T1000 (cell line): ENCODE measurements at regions not wholly inside any gene's neighbourhood (a gene's known extent, or its start where the extent isn't known, plus 50 kb on each side); places are given as distances from the start of the nearest gene placed in this dataset.
"Not testable (repeated sequence)": the region's sequence is repeated elsewhere in the genome, so short reads cannot be mapped to it uniquely, and the experiment has no call there.

Experiments
- DNase-seq: peaks from one replicate; lab custom pipeline; 2025; ENCODE audit warnings: mixed read lengths; lab: John Stamatoyannopoulos, UW

- no peak for DNase-seq
Observed at GRCh38 chr1:241447031-241447644, 72.4 kb downstream of the FH start.

- DNase-seq = no peak
Observed at GRCh38 chr1:241444836-241445235, 74.7 kb downstream of the FH start.

- DNase-seq = no peak
Observed at GRCh38 chr1:241443561-241443960, 76.0 kb downstream of the FH start.

GRCh38 chr1:241442686-241443085 lies 76.9 kb downstream of the FH start:
- no peak for DNase-seq

GRCh38 chr1:241440904-241441303 lies 78.7 kb downstream of the FH start:
- no peak for DNase-seq

- DNase-seq = not testable (repeated sequence)
Observed at GRCh38 chr1:241438686-241439085, 80.9 kb downstream of the FH start.

- no peak for DNase-seq
Observed at GRCh38 chr1:241432241-241432640, 75.2 kb upstream of the RGS7 start.

GRCh38 chr1:241425091-241425490 lies 68.1 kb upstream of the RGS7 start:
- not testable (repeated sequence) for DNase-seq

- no peak for DNase-seq
Observed at GRCh38 chr1:241424480-241424971, 67.5 kb upstream of the RGS7 start.

GRCh38 chr1:241423541-241424479 lies 66.8 kb upstream of the RGS7 start:
- peak; percentile 40 for DNase-seq

- no peak for DNase-seq
Observed at GRCh38 chr1:241422470-241422869, 65.5 kb upstream of the RGS7 start.

- no peak for DNase-seq
Observed at GRCh38 chr1:241419986-241420385, 63.0 kb upstream of the RGS7 start.

- no peak for DNase-seq
Observed at GRCh38 chr1:241417258-241417657, 60.3 kb upstream of the RGS7 start.

- DNase-seq = no peak
Observed at GRCh38 chr1:241413974-241414373, 57.0 kb upstream of the RGS7 start.

GRCh38 chr1:241413386-241413785 lies 56.4 kb upstream of the RGS7 start:
- DNase-seq = peak; percentile 38

GRCh38 chr1:241412646-241413045 lies 55.6 kb upstream of the RGS7 start:
- DNase-seq = no peak

GRCh38 chr1:241411776-241412338 lies 54.9 kb upstream of the RGS7 start:
- no peak for DNase-seq

GRCh38 chr1:241411056-241411775 lies 54.2 kb upstream of the RGS7 start:
- DNase-seq = no peak

- no peak for DNase-seq
Observed at GRCh38 chr1:241408170-241408569, 51.2 kb upstream of the RGS7 start.
